ENCODE measurements at regions not wholly inside any gene's neighbourhood (a gene's known extent, or its start where the extent isn't known, plus 50 kb on each side); places are given as distances from the start of the nearest gene placed in this dataset.
"Not testable (repeated sequence)": the region's sequence is repeated elsewhere in the genome, so short reads cannot be mapped to it uniquely, and the experiment has no call there.

DNA sequence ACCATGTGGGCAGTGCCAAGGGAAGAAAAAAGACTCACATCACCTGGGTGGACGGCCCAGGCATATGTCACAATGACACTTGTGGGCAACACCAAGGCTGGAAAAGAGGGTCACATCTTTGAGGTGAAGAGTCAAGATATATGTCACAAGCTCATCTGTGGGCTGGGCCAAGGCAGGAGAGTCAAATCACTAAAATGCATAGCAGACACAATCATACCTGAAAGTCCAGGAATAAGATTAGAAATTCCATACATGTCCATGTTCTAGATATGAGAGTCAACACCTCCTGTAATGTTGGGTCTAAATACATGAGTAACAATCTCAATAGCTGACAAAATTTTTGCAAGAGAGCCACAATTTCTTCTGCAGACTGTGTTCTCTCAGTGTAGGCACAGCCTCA, 145.0 kb downstream of the ZNF675 start:
- DNase-seq = no peak

GRCh38 chr19:23540180-23540579, 144.9 kb upstream of the ZNF91 start:
- not testable (repeated sequence) for H4K8ac ChIP-seq (replicated peaks; ENCODE audit: insufficient read length, low read depth, low read length); H2BK12ac ChIP-seq (ENCODE audit: insufficient read length, low read depth, low read length); H4K20me1 ChIP-seq (ENCODE audit: control insufficient read depth, insufficient read depth, insufficient read length); H2BK120ac ChIP-seq (ENCODE audit: low read depth, low read length, poor library complexity, severe bottlenecking); H3K4me1 ChIP-seq (ENCODE audit: insufficient read depth, low read length); H3K36me3 Mint-ChIP-seq (ENCODE audit: insufficient read depth in 1 of 3, low read depth in 3 of 3); H2BK20ac ChIP-seq (ENCODE audit: low read depth, low read length, poor library complexity, severe bottlenecking); H2BK5ac ChIP-seq (ENCODE audit: insufficient read length, low read length); H3K79me2 ChIP-seq (ENCODE audit: insufficient read depth, low read length); H2BK15ac ChIP-seq (ENCODE audit: low read depth, low read length); H3K27me3 Mint-ChIP-seq (ENCODE audit: low read depth); H3K27me3 ChIP-seq (ENCODE audit: insufficient read depth, low read length); H4K91ac ChIP-seq (ENCODE audit: insufficient read length, low read depth, low read length); H3K27ac ChIP-seq (ENCODE audit: insufficient read length, low read depth, low read length); H3K79me1 ChIP-seq (ENCODE audit: insufficient read depth, low read depth, low read length, poor library complexity, severe bottlenecking); H3K9ac ChIP-seq (ENCODE audit: extremely low read depth, insufficient read length, low read length); H3K27ac Mint-ChIP-seq; H2AK5ac ChIP-seq (ENCODE audit: insufficient read length, low read length); H4K5ac ChIP-seq (ENCODE audit: insufficient read length, low read depth, low read length); DNase-seq; H3K4ac ChIP-seq (ENCODE audit: low read depth, low read length); H3K4me1 Mint-ChIP-seq; H3K14ac ChIP-seq (ENCODE audit: insufficient read depth, low read length); H2AFZ ChIP-seq (ENCODE audit: low read length); H3K4me2 ChIP-seq (ENCODE audit: insufficient read depth, insufficient read length, low read length); H3K23me2 ChIP-seq (ENCODE audit: insufficient read length, low read depth, low read length, poor library complexity, severe bottlenecking); H3K56ac ChIP-seq (ENCODE audit: insufficient read length, low read depth, low read length); H3K4me3 Mint-ChIP-seq; H3K23ac ChIP-seq (ENCODE audit: insufficient read length, low read depth, low read length); H3T11ph ChIP-seq (ENCODE audit: low read length); H3K18ac ChIP-seq (ENCODE audit: insufficient read length, low read depth, low read length)
- peaks cover 66 to 88% of the 10 kb centered on the region in 2 experiments for H3K9me3 Mint-ChIP-seq
- peaks cover 54% of the 10 kb centered on the region for H3K9me3 ChIP-seq (ENCODE audit: control insufficient read depth, low read depth, low read length)
- no CpG with 5 or more reads among the region's 1 CpG for WGBS (ENCODE audit: extremely low coverage, insufficient read length, low lambda C conversion rate)

More for the DNA sequence above, 145.0 kb downstream of the ZNF675 start:
- Mint-ChIP-seq H3K9me3 (peaks cover 53 to 90% of the 10 kb centered on the region in 2 experiments), H3K27me3 (ENCODE audit: low read depth) (no peaks in the 10 kb centered on the region), H3K4me1 (no peaks in the 10 kb centered on the region), H3K4me3 (no peak overlapping the region), H3K27ac (no peak overlapping the region), H3K36me3 (ENCODE audit: insufficient read depth in 1 of 3, low read depth in 3 of 3) (peaks cover 0 to 16% (median 9%) of the 10 kb centered on the region in 3 experiments; a peak in 6 of 7 replicates)
- Histone ChIP-seq H2BK5ac (ENCODE audit: insufficient read length, low read length) (no peak overlapping the region), H4K8ac (replicated peaks; ENCODE audit: insufficient read length, low read depth, low read length) (no peak overlapping the region), H3K18ac (ENCODE audit: insufficient read length, low read depth, low read length) (no peak overlapping the region), H2AFZ (ENCODE audit: low read length) (no peak overlapping the region), H3K23ac (ENCODE audit: insufficient read length, low read depth, low read length) (no peak overlapping the region), H3K14ac (ENCODE audit: insufficient read depth, low read length) (no peak overlapping the region), H3K27ac (ENCODE audit: insufficient read length, low read depth, low read length) (no peak overlapping the region), H2BK120ac (ENCODE audit: low read depth, low read length, poor library complexity, severe bottlenecking) (no peak overlapping the region), H3K79me1 (ENCODE audit: insufficient read depth, low read depth, low read length, poor library complexity, severe bottlenecking) (no peaks in the 10 kb centered on the region), H3K4me2 (ENCODE audit: insufficient read depth, insufficient read length, low read length) (no peak overlapping the region), H3K9ac (ENCODE audit: extremely low read depth, insufficient read length, low read length) (no peak overlapping the region), H4K91ac (ENCODE audit: insufficient read length, low read depth, low read length) (no peak overlapping the region), H3K56ac (ENCODE audit: insufficient read length, low read depth, low read length) (no peak overlapping the region), H2BK12ac (ENCODE audit: insufficient read length, low read depth, low read length) (no peak overlapping the region), H3K9me3 (ENCODE audit: control insufficient read depth, low read depth, low read length) (peaks cover 70% of the 10 kb centered on the region), H3K23me2 (ENCODE audit: insufficient read length, low read depth, low read length, poor library complexity, severe bottlenecking) (no peaks in the 10 kb centered on the region), H4K20me1 (ENCODE audit: control insufficient read depth, insufficient read depth, insufficient read length) (no peaks in the 10 kb centered on the region), H2BK20ac (ENCODE audit: low read depth, low read length, poor library complexity, severe bottlenecking) (no peak overlapping the region), H3T11ph (ENCODE audit: low read length) (no peak overlapping the region), H3K4me1 (ENCODE audit: insufficient read depth, low read length) (no peaks in the 10 kb centered on the region), H3K27me3 (ENCODE audit: insufficient read depth, low read length) (no peaks in the 10 kb centered on the region), H2AK5ac (ENCODE audit: insufficient read length, low read length) (no peak overlapping the region), H4K5ac (ENCODE audit: insufficient read length, low read depth, low read length) (no peak overlapping the region), H3K79me2 (ENCODE audit: insufficient read depth, low read length) (no peaks in the 10 kb centered on the region), H3K4ac (ENCODE audit: low read depth, low read length) (no peak overlapping the region), H2BK15ac (ENCODE audit: low read depth, low read length) (no peak overlapping the region)
- WGBS (ENCODE audit: extremely low coverage, insufficient read length, low lambda C conversion rate) = no CpG with 5 or more reads among the region's 1 CpG
- no peak for TF ChIP-seq CTCF (conservative IDR thresholded peaks at IDR 0.05)

All from H9 (cell line).